NCI-H1417 (cell line): ENCODE measurements at regions not wholly inside any gene's neighbourhood (a gene's known extent, or its start where the extent isn't known, plus 50 kb on each side); places are given as distances from the start of the nearest gene placed in this dataset.

ENCODE experiments used
- DNase-seq, 3 experiments: peaks; one replicate each; lab custom pipeline; 2025; lab: John Stamatoyannopoulos, UW

DNA sequence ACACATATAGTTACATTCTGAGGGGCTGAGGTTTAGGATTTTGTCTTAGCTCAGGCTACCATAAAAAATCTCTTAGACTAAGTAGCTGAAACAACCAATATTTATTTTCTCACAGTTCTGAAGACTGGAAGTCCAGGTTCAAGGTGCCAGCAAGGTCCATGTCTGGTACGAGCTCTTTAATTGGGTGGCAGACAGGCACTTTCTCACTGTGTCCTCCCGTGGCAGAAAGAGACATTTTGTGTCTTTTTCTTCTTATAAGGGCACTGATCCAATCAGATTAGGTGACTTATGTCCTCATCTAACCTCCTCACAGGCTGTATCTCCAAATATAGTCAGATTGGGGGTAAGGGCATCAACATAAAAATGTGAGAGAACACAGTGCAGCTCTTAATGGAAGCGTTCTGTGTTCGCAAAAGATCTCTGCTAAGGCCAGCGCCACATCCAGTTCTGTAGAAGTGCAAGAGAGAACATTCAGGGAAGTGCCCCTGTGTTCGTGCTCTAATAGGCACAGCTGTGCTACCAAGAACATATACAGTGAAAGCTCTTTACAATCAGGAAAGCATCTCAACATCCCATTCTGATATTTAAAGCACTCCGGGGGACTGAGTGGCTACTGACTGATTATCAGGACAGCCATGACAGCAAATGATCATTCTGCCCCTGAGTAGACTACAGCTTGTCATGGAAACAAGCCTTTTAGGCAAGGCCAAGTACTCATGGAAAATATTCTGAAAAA, 819.2 kb downstream of the LIG4 start:
- DNase-seq, result peak; percentile 35 to 77 (median 37)

DNA sequence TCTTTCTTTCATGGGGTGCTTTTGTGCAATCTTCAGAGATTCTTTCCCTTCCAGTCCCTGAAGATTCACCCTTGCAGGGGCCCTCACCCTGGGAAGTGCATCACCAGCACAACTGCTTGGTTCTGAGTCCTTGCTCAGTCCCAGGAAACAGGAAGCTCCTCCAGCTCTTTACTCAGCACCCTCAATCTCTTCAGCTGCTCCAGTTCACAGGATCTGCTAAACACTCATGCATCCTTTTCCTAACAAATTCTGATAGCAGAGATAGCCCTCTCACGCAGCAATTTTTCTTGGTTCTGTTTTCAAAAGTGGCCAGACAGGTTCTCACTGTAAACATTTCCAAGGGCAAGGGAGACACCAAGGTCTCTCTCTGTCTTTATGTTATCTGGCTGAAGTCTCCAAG, 823.1 kb downstream of the LIG4 start:
- DNase-seq, result no peak

GRCh38 chr13:107387525-107387924, 819.6 kb upstream of the ARGLU1 start:
- no peak for DNase-seq

DNA sequence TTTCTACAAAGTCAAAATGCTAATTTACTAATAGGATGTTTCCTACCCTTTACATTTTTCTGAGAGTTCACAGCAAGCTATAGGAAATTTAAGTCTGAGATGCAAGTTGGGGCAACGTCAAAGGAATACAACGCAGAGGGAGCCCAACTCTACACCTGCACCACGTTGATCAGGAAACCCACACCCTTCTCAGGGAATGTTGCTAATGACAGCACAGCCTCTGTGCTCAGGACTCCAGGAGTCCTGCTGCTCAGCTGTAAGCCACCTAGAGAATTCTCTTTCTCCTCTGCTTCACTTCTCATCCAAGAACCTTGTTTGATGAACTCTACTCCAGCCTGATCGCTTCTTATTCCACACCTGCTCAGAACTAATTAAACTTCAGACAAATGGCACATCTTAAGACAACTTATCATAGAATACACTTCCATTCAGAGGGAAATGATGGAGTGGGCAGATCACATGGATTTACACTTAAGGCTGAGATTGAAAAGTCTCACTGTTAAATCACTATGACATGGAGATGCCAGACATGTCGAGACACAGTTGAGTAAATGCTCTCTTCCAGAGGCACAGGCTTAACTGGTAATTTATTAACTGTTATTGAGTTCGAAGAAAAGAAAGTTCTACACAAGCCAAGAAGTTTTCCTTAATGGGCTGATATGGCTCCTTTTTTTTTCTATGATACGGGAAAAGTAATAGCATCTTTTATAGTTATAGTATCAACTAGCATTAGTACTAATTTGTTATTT, 811.6 kb upstream of the ARGLU1 start:
- peak in 2 of 3 experiments; percentile 63 to 86 for DNase-seq

DNA sequence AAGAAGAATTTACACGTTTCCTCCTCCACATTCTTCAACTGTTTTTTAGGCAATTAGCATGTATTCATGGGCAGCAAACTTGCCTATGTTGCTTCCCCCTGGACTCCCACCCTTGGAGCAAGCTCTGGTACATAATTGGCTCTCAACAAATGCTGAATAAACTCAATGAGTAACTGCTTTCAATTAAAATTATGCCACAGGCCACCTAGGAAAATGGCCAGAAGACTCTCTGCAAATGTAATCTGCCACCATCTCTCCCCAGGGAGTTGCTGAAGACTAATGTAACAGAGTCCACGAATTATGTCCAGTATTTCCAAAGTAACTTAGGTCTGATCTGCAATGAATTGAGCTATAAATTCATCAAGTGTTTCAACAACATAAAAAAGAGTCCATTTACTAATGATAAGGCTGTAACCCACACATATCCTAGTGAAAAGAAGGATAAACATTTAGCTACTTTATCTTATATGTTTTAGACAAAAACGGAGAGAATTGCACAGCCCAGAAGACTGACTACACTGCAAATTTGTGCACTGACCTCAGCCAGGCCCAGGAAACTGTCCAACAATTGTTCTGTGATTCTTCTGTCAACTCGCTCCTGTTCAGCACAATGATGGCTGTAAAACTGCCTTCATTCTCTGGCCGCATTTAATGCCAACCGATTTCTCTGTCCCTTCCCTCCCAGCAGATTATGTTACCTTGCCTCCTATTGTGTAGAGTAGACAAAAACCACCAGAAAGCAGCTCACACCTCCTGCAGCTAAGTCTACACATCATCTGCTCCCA, 808.6 kb upstream of the ARGLU1 start:
- peak; percentile 16 to 66 (median 34) for DNase-seq

DNA sequence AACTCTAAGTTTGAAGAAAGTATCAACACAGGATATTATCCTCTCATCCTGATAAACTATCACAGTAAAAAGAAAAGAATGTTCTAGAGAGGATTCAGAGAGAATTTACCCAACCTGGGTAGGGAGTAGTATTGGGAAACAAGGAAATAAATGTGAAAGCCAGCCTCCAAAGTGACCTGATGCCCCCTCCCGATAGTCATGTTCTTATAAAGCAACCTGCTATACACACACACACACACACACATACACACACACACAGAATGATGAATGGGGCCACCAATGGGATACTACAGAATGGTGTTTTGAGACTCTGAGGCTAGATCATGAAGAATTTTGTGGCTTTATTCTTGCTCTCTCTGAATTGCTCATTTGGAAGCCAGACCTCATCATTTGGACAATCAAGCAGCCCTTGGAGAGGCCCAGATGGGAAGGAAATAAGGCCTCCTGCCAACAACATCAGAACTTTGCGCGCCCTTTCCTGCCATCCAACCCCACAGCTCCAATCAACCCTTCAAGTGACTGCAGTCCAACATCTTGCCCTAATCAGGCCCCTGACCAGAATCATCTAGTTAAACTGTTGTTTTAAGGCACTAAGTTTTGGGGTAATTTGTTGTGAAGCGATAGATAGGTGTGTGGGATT, 807.9 kb upstream of the ARGLU1 start:
- peak in 1 of 3 experiments; percentile 41 for DNase-seq

GRCh38 chr13:107374038-107374437, 806.1 kb upstream of the ARGLU1 start:
- no peak for DNase-seq

- peak; percentile 29 to 78 (median 77) for DNase-seq
Observed at GRCh38 chr13:107373551-107373950, 805.6 kb upstream of the ARGLU1 start.

GRCh38 chr13:107370015-107370785, 802.3 kb upstream of the ARGLU1 start:
- DNase-seq, result no peak

- DNase-seq, result no peak
Observed at GRCh38 chr13:107367258-107367657, 799.3 kb upstream of the ARGLU1 start.

DNA sequence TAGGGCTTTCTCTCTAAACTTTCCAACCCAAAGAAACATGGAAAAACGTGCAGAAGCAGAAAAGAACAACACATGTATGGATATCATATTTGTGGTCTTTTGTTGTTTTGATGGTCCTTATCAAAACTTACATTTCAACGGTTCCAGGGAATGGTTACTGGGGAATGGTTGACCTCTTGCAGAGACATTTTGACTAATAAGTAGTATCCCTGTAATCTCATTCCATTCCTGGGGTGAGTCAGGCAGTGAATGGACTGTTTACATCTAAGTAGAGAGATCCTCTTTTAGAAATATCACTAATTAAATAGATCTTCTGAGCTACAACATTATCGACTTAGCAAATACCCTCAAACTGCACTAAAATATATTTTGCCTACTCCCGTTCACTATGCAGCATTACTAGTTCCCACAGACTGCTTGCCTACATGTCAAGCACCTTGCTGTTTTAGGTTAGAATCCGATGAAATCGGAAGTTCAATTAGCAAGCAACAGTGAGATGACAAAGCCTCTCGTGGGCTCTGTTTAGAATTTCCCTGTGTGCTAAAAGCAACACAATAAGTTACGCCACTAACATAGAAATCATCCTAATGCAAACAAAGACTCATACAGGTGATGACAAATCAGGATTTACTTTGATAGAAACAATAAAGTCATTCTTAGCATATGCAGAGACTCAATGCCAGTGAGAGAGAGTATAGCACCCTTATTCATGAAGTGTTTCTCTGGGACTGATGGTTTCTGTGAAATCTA, 797.7 kb upstream of the ARGLU1 start:
- peak in 1 of 3 experiments; percentile 33 for DNase-seq

DNA sequence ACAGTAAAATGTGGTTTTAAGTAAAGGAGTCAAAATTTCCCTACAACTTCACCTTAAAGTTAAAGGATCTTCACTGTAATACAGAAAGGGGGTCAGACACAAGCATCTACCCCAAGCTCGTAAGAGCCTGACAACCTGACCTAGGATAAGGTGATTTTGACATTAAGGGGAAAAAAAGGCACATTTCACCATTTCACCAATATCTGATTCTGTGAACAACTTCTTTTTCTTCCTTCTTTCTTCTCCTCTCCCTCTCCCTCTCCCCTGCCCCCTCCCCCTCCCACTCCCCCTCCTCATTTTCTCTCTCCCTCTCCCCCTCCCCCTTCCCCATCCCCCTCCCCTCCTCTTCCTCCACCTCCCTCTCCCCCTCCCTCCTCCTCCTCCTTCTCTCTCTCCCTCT, 796.7 kb upstream of the ARGLU1 start:
- DNase-seq, result no peak

DNA sequence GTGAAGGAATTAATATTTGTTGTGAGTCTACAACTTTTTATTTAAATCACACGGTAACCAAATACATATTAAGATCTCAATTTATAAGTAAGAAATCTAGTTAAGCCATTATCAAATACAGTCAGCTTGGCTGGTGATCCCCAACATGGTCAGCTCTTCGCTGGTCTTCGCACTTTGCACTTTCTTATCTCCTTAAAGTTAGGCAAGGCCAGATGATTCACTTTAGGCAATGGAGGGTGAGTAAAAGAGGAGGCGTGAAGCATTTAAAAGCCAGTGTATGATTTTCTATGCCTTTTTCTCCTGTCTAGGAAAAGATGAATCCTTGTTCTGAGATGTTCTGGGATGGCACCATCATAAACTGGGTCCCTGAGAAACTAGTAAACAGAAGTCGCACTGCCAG, 793.7 kb upstream of the ARGLU1 start:
- no peak for DNase-seq

DNA sequence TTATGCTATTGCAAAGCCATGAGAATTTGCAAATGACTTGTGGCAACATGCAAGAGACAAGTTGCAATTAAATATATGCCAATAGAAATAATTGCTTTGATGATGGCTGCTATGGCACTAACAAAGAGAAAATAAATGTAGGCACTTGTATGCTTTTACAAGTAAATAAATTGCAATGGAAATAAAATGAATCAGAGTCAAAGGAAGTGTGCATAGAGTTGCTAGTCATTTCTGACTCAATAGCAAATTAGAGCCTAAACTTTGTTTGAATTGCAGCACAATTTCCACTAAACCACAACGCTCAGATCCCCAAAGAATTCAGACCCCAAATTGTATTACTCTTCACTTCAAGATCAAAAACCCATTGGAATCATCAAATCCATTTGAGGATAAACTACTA, 792.1 kb upstream of the ARGLU1 start:
- peak in 1 of 3 experiments; percentile 75 for DNase-seq

- DNase-seq, result no peak
Observed at GRCh38 chr13:107358866-107359265, 790.9 kb upstream of the ARGLU1 start.

DNA sequence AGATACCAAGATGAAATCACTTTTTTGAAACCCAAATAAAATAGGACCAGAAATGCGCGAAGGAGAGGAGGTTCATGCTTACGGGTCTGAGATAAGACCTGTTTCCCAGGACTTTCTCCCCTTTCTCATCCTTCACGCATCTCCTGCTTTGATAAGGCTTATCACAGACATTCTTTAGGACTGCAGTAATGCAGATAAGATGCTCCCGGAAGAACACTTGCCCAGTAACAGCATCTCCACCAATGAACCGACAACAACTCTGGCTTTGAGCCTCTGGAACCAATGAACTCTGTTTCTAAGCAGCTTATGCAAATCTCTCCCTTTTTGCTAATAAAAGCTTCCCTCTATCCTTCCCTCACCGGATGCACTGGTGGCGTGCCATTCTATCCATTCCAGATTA, 783.4 kb upstream of the ARGLU1 start:
- DNase-seq, result no peak

DNA sequence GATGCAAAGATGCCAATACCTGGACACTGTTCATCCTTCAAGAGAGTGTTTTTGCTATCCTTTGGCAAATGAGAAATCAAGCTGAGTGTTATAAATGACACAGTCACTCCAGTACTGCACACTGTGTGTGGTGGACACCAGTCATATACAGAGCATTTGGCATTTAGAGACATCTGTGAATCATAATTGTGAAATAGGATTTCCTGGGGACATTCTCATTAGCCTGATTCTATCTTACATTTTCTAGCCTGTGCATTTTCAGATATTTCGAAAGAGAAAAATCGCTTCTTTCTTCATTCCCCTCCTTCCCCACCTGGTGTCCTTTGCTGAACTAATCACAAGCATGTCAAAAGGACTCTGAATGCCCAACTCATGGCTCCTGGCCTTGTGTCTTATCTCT, 781.0 kb upstream of the ARGLU1 start:
- DNase-seq, result no peak

DNA sequence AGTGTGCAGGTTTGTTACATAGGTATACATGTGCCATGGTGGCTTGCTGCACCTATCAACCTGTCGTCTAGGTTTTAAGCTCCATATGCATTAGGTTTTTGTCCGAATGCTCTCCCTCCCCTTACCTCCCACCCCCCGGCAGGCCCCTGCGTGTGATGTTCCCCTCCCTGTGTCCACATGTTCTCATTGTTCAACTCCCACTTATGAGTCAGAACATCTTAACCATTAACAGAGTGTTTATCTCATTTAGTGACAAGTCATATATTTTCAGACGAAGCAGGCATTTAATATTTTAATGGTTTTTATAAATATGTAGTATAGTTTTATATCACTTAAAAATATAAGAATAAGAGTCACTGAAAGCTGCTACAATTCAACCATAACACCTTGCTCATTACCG, 780.5 kb upstream of the ARGLU1 start:
- DNase-seq, result no peak

GRCh38 chr13:107347641-107348369, 779.9 kb upstream of the ARGLU1 start:
- DNase-seq, result no peak

GRCh38 chr13:107342747-107343146, 774.8 kb upstream of the ARGLU1 start:
- DNase-seq, result peak in 1 of 3 experiments; percentile 48
